ENCODE measurements at regions not wholly inside any gene's neighbourhood (a gene's known extent, or its start where the extent isn't known, plus 50 kb on each side); places are given as distances from the start of the nearest gene placed in this dataset.

GRCh38 chr2:16824472-16824871 is 158.8 kb upstream of the CYRIA start:
- H2AFZ ChIP-seq (ENCODE audit: low read depth, low read length): no peak overlapping the region
- no peak for DNase-seq (ENCODE audit: low read depth)
- Mint-ChIP-seq H3K4me1 (ENCODE audit: low read depth, unreplicated experiment) (no peaks in the 10 kb centered on the region), H3K27ac (ENCODE audit: unreplicated experiment) (no peak overlapping the region), H3K9me3 (ENCODE audit: unreplicated experiment) (no peaks in the 10 kb centered on the region), H3K4me3 (ENCODE audit: unreplicated experiment) (no peak overlapping the region), H3K27me3 (ENCODE audit: low read depth, unreplicated experiment) (no peaks in the 10 kb centered on the region), H3K36me3 (ENCODE audit: low read depth, unreplicated experiment) (no peaks in the 10 kb centered on the region)
- H3K4me3 ChIP-seq (ENCODE audit: insufficient read depth, low read depth, low read length): no peak overlapping the region
- H3K36me3 ChIP-seq (ENCODE audit: insufficient read depth, low read length): no peaks in the 10 kb centered on the region
- H3K9ac ChIP-seq (ENCODE audit: low read length): no peak overlapping the region
- H3K9me3 ChIP-seq (ENCODE audit: insufficient read depth, low read depth, low read length): no peaks in the 10 kb centered on the region
- no peaks in the 10 kb centered on the region for H3K4me1 ChIP-seq (ENCODE audit: insufficient read depth, low read length)
- H3K27me3 ChIP-seq (ENCODE audit: insufficient read depth, low read length): no peaks in the 10 kb centered on the region
- no peak for FAIRE-seq
- no peaks in the 10 kb centered on the region for H3K79me2 ChIP-seq (ENCODE audit: insufficient read depth, low read length)
- H3K27ac ChIP-seq (ENCODE audit: low read depth, low read length): no peak overlapping the region
- no peak for TF ChIP-seq CTCF (IDR thresholded peaks at IDR 0.05; ENCODE audit: insufficient read depth, low read depth, low read length)
- H3K4me2 ChIP-seq (ENCODE audit: low read length): no peak overlapping the region
- no peaks in the 10 kb centered on the region for H4K20me1 ChIP-seq (ENCODE audit: insufficient read depth, low read length)

GRCh38 chr2:16821692-16822091 is 156.1 kb upstream of the CYRIA start:
- DNase-seq (ENCODE audit: low read depth): peak; percentile 3
- no peak overlapping the region for H3K27ac Mint-ChIP-seq (ENCODE audit: unreplicated experiment)
- Histone ChIP-seq H3K36me3 (ENCODE audit: insufficient read depth, low read length) (no peaks in the 10 kb centered on the region), H3K79me2 (ENCODE audit: insufficient read depth, low read length) (no peaks in the 10 kb centered on the region), H3K27ac (ENCODE audit: low read depth, low read length) (no peak overlapping the region), H3K4me1 (ENCODE audit: insufficient read depth, low read length) (no peaks in the 10 kb centered on the region), H3K27me3 (ENCODE audit: insufficient read depth, low read length) (no peaks in the 10 kb centered on the region), H2AFZ (ENCODE audit: low read depth, low read length) (no peak overlapping the region), H3K4me2 (ENCODE audit: low read length) (no peak overlapping the region), H3K4me3 (ENCODE audit: insufficient read depth, low read depth, low read length) (no peak overlapping the region), H4K20me1 (ENCODE audit: insufficient read depth, low read length) (no peaks in the 10 kb centered on the region), H3K9me3 (ENCODE audit: insufficient read depth, low read depth, low read length) (no peaks in the 10 kb centered on the region), H3K9ac (ENCODE audit: low read length) (no peak overlapping the region)
- no peaks in the 10 kb centered on the region for H3K9me3 Mint-ChIP-seq (ENCODE audit: unreplicated experiment)
- no peak for TF ChIP-seq EZH2 (IDR thresholded peaks at IDR 0.05; ENCODE audit: insufficient read depth, low read length)
- TF ChIP-seq CTCF (IDR thresholded peaks at IDR 0.05; ENCODE audit: insufficient read depth, low read depth, low read length): no peak
- no peak for FAIRE-seq
- no peak overlapping the region for H3K4me3 Mint-ChIP-seq (ENCODE audit: unreplicated experiment)
- H3K4me1 Mint-ChIP-seq (ENCODE audit: low read depth, unreplicated experiment): no peaks in the 10 kb centered on the region
- no peaks in the 10 kb centered on the region for H3K27me3 Mint-ChIP-seq (ENCODE audit: low read depth, unreplicated experiment)
- no peaks in the 10 kb centered on the region for H3K36me3 Mint-ChIP-seq (ENCODE audit: low read depth, unreplicated experiment)

GRCh38 chr2:16818203-16818556 is 152.5 kb upstream of the CYRIA start:
- no peak overlapping the region for H3K4me3 ChIP-seq (ENCODE audit: insufficient read depth, low read depth, low read length)
- no peaks in the 10 kb centered on the region for H3K4me1 ChIP-seq (ENCODE audit: insufficient read depth, low read length)
- no peak overlapping the region for H3K27ac ChIP-seq (ENCODE audit: low read depth, low read length)
- DNase-seq (ENCODE audit: low read depth): no peak
- H4K20me1 ChIP-seq (ENCODE audit: insufficient read depth, low read length): no peaks in the 10 kb centered on the region
- Mint-ChIP-seq H3K27me3 (ENCODE audit: low read depth, unreplicated experiment) (no peaks in the 10 kb centered on the region), H3K27ac (ENCODE audit: unreplicated experiment) (no peak overlapping the region), H3K9me3 (ENCODE audit: unreplicated experiment) (no peaks in the 10 kb centered on the region), H3K4me3 (ENCODE audit: unreplicated experiment) (no peak overlapping the region), H3K4me1 (ENCODE audit: low read depth, unreplicated experiment) (no peaks in the 10 kb centered on the region), H3K36me3 (ENCODE audit: low read depth, unreplicated experiment) (no peaks in the 10 kb centered on the region)
- no peak overlapping the region for H3K9ac ChIP-seq (ENCODE audit: low read length)
- no peaks in the 10 kb centered on the region for H3K9me3 ChIP-seq (ENCODE audit: insufficient read depth, low read depth, low read length)
- no peak for FAIRE-seq
- TF ChIP-seq CTCF (IDR thresholded peaks at IDR 0.05; ENCODE audit: insufficient read depth, low read depth, low read length) (no peak), EZH2 (IDR thresholded peaks at IDR 0.05; ENCODE audit: insufficient read depth, low read length) (no peak)
- H3K36me3 ChIP-seq (ENCODE audit: insufficient read depth, low read length): no peaks in the 10 kb centered on the region
- H3K27me3 ChIP-seq (ENCODE audit: insufficient read depth, low read length): no peaks in the 10 kb centered on the region
- H3K4me2 ChIP-seq (ENCODE audit: low read length): no peak overlapping the region
- no peaks in the 10 kb centered on the region for H3K79me2 ChIP-seq (ENCODE audit: insufficient read depth, low read length)
- no peak overlapping the region for H2AFZ ChIP-seq (ENCODE audit: low read depth, low read length)
